HCT116 (cell line): ENCODE measurements at regions not wholly inside any gene's neighbourhood (a gene's known extent, or its start where the extent isn't known, plus 50 kb on each side); places are given as distances from the start of the nearest gene placed in this dataset.

Source experiments
- SP1 ChIP-seq: IDR thresholded peaks from 2 replicates; pipeline ENCODE4 v1.6.1; 2012; ENCODE audit warnings: low read depth
- TF ChIP-seq, protein P1 (sequence below), 3 experiments: fragments of 200-600 bp in 1 of 3; sonication (generic) in 1 of 3; IDR thresholded peaks in 2 of 3; conservative IDR thresholded peaks in 1 of 3; 2 replicates each; pipeline ENCODE4 v1.5.1; 2012 to 2017; ENCODE audit warnings: low read depth in 2 of 3, low read length in 2 of 3, antibody characterized with exemption in 1 of 3, borderline replicate concordance in 1 of 3, control low read depth in 1 of 3, mild to moderate bottlenecking in 1 of 3, mixed read lengths in 1 of 3, mixed run types in 1 of 3, moderate library complexity in 1 of 3; ENCODE audit not compliant: insufficient read depth in 1 of 3

DNA sequence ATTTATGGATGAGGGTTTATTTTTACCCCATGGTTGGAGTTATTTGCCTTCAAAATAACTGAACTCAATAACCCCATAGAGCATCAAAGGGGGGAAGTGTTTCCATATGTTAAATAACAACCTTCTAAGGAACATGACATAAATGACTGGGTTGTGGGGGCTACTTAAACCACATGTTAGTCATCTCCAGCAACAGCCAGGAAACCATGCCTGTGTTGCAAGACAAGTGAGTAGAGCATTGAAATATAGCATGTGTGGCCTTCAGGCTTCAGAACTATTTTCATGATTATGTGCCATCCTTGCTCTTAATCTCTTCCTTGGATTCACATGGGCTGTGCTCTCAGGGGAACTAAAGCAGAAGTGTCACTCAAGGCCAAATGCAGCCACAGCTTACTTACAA is 431.2 kb downstream of the AGTPBP1 start:
- TF ChIP-seq, protein P1, sequence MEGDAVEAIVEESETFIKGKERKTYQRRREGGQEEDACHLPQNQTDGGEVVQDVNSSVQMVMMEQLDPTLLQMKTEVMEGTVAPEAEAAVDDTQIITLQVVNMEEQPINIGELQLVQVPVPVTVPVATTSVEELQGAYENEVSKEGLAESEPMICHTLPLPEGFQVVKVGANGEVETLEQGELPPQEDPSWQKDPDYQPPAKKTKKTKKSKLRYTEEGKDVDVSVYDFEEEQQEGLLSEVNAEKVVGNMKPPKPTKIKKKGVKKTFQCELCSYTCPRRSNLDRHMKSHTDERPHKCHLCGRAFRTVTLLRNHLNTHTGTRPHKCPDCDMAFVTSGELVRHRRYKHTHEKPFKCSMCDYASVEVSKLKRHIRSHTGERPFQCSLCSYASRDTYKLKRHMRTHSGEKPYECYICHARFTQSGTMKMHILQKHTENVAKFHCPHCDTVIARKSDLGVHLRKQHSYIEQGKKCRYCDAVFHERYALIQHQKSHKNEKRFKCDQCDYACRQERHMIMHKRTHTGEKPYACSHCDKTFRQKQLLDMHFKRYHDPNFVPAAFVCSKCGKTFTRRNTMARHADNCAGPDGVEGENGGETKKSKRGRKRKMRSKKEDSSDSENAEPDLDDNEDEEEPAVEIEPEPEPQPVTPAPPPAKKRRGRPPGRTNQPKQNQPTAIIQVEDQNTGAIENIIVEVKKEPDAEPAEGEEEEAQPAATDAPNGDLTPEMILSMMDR (IDR thresholded peaks at IDR 0.05 in 2 of 3, conservative IDR thresholded peaks at IDR 0.05 in 1 of 3; ENCODE audit: borderline replicate concordance in 1 of 3, insufficient read depth in 1 of 3, low read depth in 2 of 3, low read length in 2 of 3): no peak
- no peak for TF ChIP-seq SP1
